Activated naive CD8-positive, alpha-beta T cell treated with anti-CD3 and anti-CD28 coated beads for 36 hours (primary cell): ENCODE measurements at regions not wholly inside any gene's neighbourhood (a gene's known extent, or its start where the extent isn't known, plus 50 kb on each side); places are given as distances from the start of the nearest gene placed in this dataset.

ENCODE experiments used
- DNase-seq: peaks from one replicate; pipeline ENCODE4 v3.0.0; 2021
- H3K27ac Mint-ChIP-seq: one replicate; pipeline ENCODE4 v1.8.0; 2022; ENCODE audit warnings: mild to moderate bottlenecking, moderate library complexity, mixed read lengths
- H3K27me3 Mint-ChIP-seq: one replicate; pipeline ENCODE4 v1.8.0; 2022; ENCODE audit warnings: mild to moderate bottlenecking, mixed read lengths
- H3K36me3 Mint-ChIP-seq: one replicate; pipeline ENCODE4 v1.8.0; 2021; ENCODE audit warnings: mild to moderate bottlenecking, mixed read lengths
- H3K4me1 Mint-ChIP-seq: one replicate; pipeline ENCODE4 v1.8.0; 2021; ENCODE audit warnings: mixed read lengths
- H3K4me3 Mint-ChIP-seq: one replicate; pipeline ENCODE4 v1.8.0; 2022; ENCODE audit warnings: mild to moderate bottlenecking, moderate library complexity, mixed read lengths
- H3K9me3 Mint-ChIP-seq: one replicate; pipeline ENCODE4 v1.8.0; 2022; ENCODE audit warnings: mixed read lengths

DNA sequence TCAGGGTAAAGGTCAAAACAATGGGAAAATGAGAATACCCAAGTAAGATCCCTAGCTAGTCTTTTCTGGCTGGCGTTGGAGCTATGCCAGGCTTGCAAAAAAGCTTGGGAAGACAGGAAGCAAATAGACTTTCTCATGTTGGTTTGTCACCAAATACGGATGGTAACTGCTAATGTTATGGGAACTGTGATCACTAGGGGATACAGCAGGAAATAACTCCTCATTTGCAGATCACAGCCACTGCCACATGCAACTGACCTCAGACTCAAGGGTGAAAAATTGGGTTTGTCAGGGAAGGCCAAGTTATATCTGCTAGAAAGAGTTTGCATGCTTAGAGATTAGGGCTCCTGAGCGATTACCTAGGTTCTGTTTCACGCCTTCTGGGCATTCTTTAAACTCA, 162.9 kb downstream of the NHLRC3 start:
- peaks cover 9% of the 10 kb centered on the region for H3K27me3 Mint-ChIP-seq
- H3K4me1 Mint-ChIP-seq: peaks cover 5% of the 10 kb centered on the region
- no peak overlapping the region for H3K4me3 Mint-ChIP-seq
- DNase-seq: no peak
- no peak overlapping the region for H3K27ac Mint-ChIP-seq
- no peaks in the 10 kb centered on the region for H3K36me3 Mint-ChIP-seq
- no peaks in the 10 kb centered on the region for H3K9me3 Mint-ChIP-seq

DNA sequence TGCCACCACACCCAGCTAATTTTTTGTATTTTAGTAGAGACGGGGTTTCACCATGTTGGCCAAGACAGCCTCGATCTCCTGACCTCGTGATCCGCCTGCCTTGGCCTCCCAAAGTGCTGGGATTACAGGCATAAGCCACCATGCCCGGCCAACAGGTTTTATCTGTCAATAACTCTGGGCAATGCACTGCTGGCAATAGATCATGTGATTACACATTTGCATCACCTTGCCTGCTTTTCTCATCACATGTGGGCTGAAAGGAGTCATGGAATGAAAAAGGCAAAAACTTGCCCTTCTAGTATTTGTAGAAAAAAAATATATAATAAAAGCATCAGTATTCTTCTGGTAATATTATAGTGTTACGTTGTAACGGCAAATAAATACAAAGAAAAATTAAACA, 164.5 kb downstream of the NHLRC3 start:
- no peaks in the 10 kb centered on the region for H3K9me3 Mint-ChIP-seq
- no peak overlapping the region for H3K27ac Mint-ChIP-seq
- H3K27me3 Mint-ChIP-seq: peaks cover 9% of the 10 kb centered on the region
- no peak for DNase-seq
- no peak overlapping the region for H3K4me3 Mint-ChIP-seq
- H3K36me3 Mint-ChIP-seq: peaks cover 1% of the 10 kb centered on the region
- H3K4me1 Mint-ChIP-seq: no peaks in the 10 kb centered on the region

GRCh38 chr13:39208636-39209035, 170.4 kb downstream of the NHLRC3 start:
- Mint-ChIP-seq H3K9me3 (no peaks in the 10 kb centered on the region), H3K27ac (no peak overlapping the region), H3K36me3 (peaks cover 1% of the 10 kb centered on the region), H3K27me3 (peaks cover 13% of the 10 kb centered on the region), H3K4me3 (no peak overlapping the region), H3K4me1 (no peaks in the 10 kb centered on the region)
- DNase-seq: no peak

DNA sequence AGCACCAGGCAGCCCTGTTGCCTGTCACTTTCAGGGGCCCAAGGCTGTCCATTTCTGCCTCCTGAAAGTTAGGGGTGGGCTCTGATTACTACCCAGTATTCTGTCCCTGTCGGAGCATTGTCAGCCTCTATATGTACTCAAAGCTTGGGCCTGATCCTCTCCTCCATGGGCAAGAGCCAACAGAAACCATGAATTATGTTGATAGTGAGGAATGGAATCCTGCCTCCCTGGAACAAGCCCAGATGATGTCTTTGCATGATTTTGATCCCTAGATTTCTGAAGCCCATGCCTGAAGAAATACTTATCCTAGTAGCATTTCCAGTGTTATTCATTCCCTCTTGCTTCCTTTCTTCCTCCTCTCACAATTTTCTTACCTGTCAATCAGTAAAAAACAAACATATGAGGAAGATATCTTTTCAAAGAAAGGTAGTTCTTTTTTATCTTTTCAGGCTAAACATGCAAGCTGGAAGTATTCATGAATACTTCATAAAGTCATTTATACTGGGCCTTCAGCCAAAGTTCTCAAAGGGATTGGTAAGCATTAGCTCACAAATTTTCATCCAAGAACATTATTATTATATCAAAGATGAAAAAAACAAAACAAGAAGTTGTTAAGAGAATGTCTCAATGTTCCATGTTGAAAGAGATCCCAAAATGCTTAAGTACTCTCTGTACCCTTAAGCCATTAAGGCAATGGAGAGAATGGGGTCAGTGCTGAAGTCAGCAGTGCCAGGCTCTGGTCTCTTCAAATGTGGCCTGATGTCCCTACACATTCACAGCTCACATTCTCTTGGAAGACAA, 171.7 kb downstream of the NHLRC3 start:
- Mint-ChIP-seq H3K4me1 (no peaks in the 10 kb centered on the region), H3K4me3 (no peak overlapping the region), H3K9me3 (no peaks in the 10 kb centered on the region), H3K27ac (no peak overlapping the region), H3K27me3 (peaks cover 8% of the 10 kb centered on the region), H3K36me3 (peaks cover 1% of the 10 kb centered on the region)
- no peak for DNase-seq

DNA sequence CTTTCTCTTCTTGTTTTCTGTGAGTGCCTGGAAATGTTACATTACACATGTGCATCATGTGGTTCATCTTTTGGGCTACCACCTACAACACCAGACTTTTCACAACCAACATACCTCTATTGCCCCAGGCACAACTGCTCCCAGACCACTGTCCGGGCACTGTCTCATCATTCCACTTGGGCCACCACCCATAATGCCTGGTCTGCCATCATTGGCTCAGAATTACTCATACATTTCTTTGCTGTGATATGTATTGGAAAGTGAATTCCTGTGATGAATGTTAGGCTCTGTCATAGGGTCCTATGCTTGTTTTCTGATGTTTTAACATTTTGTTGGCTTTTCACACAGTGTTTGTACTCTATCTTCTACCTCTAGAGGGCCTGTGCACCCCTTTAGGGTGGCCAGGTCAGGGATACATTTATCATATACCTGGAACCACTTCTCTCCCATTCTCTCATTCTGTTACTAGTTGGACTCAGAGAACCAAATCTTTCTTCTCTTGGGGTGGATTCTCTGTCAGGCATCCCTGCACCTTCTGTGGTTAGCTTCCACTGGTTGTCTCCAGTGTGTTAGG, 172.8 kb downstream of the NHLRC3 start:
- H3K27me3 Mint-ChIP-seq: peaks cover 12% of the 10 kb centered on the region
- H3K4me3 Mint-ChIP-seq: no peak overlapping the region
- no peaks in the 10 kb centered on the region for H3K9me3 Mint-ChIP-seq
- H3K4me1 Mint-ChIP-seq: no peaks in the 10 kb centered on the region
- H3K36me3 Mint-ChIP-seq: peaks cover 1% of the 10 kb centered on the region
- no peak for DNase-seq
- no peak overlapping the region for H3K27ac Mint-ChIP-seq

GRCh38 chr13:39215971-39216370, 177.7 kb downstream of the NHLRC3 start:
- DNase-seq: no peak
- H3K9me3 Mint-ChIP-seq: peaks cover 9% of the 10 kb centered on the region
- H3K4me1 Mint-ChIP-seq: no peaks in the 10 kb centered on the region
- H3K36me3 Mint-ChIP-seq: no peaks in the 10 kb centered on the region
- H3K27me3 Mint-ChIP-seq: peaks cover 10% of the 10 kb centered on the region
- H3K4me3 Mint-ChIP-seq: no peak overlapping the region
- no peak overlapping the region for H3K27ac Mint-ChIP-seq

GRCh38 chr13:39217471-39217870, 179.2 kb downstream of the NHLRC3 start:
- Mint-ChIP-seq H3K9me3 (peaks cover 9% of the 10 kb centered on the region), H3K4me1 (no peaks in the 10 kb centered on the region), H3K4me3 (no peak overlapping the region), H3K27ac (no peak overlapping the region), H3K27me3 (peaks cover 7% of the 10 kb centered on the region), H3K36me3 (no peaks in the 10 kb centered on the region)
- DNase-seq: no peak

DNA sequence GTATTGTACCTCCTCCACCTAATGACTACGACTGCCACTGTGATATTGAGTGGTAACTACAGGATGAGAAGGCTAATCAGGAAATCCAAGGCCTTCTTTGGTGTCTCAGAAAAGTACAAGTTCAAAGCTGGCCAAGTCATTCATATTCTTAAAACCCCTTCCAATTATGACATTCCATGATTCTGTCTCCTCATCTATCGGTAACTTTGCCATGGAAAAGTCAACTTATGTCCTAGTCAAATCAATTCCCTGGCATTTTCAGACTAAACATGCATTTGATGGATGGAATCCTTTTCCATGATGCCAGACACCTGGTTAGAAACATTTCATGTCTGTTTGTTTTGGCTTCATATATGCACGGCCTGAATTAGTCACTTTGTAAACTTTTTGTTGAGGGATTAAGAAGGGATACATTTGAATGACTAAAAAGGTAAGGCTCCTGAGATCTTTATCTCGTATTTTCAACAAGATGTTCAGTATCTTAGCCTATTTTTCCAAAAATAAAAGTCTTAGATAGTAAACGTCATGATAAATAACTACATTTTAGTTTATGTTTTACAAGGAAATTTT, 186.5 kb downstream of the NHLRC3 start:
- Mint-ChIP-seq H3K4me3 (no peak overlapping the region), H3K27me3 (peaks cover 10% of the 10 kb centered on the region), H3K27ac (no peak overlapping the region), H3K9me3 (peaks cover 12% of the 10 kb centered on the region), H3K36me3 (no peaks in the 10 kb centered on the region), H3K4me1 (no peaks in the 10 kb centered on the region)
- no peak for DNase-seq

DNA sequence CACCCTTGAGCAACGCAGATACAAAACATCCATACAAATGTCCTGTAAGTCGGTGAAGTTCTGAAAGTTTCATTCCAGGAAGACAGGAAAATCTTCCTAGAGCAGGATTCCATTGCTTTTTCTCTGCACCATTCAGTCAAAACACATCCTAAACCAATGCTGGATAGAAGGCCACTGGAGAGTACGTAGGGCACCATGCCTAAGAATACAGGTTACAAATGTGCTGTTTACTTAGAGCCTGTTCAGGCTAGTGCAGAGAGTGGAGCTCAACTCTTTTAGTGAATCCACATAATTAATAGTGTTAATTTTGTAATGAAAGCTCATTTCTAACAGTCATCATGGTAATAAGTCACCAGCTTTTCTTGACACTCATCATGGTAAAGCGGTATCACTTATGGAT, 187.6 kb downstream of the NHLRC3 start:
- Mint-ChIP-seq H3K4me3 (no peak overlapping the region), H3K27me3 (peaks cover 15% of the 10 kb centered on the region), H3K4me1 (no peaks in the 10 kb centered on the region), H3K9me3 (peaks cover 5% of the 10 kb centered on the region), H3K27ac (no peak overlapping the region), H3K36me3 (no peaks in the 10 kb centered on the region)
- no peak for DNase-seq

- Mint-ChIP-seq H3K4me1 (no peaks in the 10 kb centered on the region), H3K4me3 (no peak overlapping the region), H3K27me3 (peaks cover 15% of the 10 kb centered on the region), H3K9me3 (peaks cover 5% of the 10 kb centered on the region), H3K27ac (no peak overlapping the region), H3K36me3 (no peaks in the 10 kb centered on the region)
- no peak for DNase-seq
These were observed 188.1 kb downstream of the NHLRC3 start for GRCh38 chr13:39226359-39226758.

DNA sequence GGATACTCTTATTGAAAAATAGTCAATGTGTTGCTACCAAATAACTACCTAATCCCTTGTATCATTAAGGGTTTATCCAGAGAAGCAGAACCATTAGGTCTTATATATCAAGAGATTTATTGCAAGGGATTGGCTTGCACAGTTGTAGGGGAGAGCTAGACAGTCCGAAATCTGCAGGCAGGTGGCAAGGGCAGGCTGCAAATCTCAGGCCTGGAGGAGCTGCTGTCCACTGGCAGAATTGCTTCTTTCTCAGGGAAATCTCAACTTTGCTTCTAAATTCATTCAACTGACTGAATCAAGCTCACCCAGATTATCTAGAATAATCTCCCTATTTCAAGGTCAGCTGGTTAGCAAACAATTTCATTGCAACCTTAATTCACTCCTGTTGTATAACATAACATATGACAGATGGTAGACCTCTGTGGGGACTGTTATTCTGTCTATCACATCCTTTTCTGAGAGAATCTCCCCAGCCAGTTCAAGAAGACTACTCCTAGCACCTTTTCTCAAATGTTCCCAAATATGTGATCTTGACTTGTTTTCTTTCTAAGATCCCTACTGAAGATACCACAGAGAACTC, 194.2 kb downstream of the NHLRC3 start:
- Mint-ChIP-seq H3K9me3 (no peaks in the 10 kb centered on the region), H3K27ac (no peak overlapping the region), H3K4me3 (no peak overlapping the region), H3K36me3 (no peaks in the 10 kb centered on the region), H3K27me3 (peaks cover 30% of the 10 kb centered on the region), H3K4me1 (no peaks in the 10 kb centered on the region)
- DNase-seq: no peak

DNA sequence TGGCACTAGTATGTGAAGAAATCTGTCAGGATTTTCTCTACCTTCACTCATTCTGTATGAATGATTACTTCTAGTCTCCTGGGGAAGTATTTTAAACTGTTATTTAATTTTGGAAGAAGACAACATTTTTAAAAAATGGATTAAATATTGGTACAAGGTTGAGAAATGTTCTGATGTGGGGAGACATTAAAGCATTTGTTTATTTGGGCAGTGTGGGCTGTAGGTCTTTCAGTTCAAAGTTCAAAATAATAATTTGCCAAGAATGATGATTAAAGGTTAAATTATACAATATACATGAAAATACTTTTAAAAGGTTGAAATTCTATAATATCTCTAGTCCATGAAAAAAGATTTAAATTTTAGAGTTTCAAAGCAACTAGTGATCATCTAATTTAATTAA, 194.7 kb downstream of the NHLRC3 start:
- H3K36me3 Mint-ChIP-seq: no peaks in the 10 kb centered on the region
- no peaks in the 10 kb centered on the region for H3K9me3 Mint-ChIP-seq
- no peak overlapping the region for H3K27ac Mint-ChIP-seq
- peaks cover 34% of the 10 kb centered on the region for H3K27me3 Mint-ChIP-seq
- H3K4me3 Mint-ChIP-seq: no peak overlapping the region
- H3K4me1 Mint-ChIP-seq: no peaks in the 10 kb centered on the region
- no peak for DNase-seq

- Mint-ChIP-seq H3K4me3 (no peak overlapping the region), H3K9me3 (no peaks in the 10 kb centered on the region), H3K27me3 (peaks cover 40% of the 10 kb centered on the region), H3K36me3 (no peaks in the 10 kb centered on the region), H3K27ac (no peak overlapping the region), H3K4me1 (no peaks in the 10 kb centered on the region)
- DNase-seq: no peak
These were observed 195.3 kb downstream of the NHLRC3 start for GRCh38 chr13:39233519-39233918.

DNA sequence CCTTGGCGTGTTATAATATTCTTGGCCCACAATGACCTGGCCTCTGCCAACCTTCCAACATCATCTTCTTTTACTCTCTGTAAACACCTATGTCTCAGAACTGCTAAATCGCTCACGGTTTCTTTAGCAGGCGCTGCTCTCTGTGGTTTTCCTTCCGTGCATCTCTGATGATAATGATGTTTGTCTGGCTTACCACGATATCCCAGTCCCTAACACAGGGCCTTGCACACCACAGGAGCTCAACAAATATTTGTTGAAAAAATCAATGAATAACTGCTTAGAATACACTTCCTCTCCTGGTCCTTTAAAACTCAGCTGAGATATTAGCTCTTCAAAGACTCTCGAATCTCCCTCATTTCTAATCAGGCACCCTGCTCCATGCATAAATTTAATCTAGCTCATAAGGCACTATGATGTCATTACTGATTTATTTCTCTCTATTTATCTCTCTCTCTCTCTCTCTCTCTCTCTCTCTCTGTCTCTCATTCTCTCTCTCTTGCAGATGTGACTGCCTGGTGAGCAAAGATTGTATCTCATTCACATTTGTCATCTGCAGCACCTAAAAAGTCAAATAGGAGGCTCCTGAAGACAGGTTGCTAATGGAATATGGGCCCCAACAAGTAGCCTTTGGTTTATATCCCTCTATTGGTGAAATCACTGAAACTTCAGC, 206.4 kb downstream of the NHLRC3 start:
- no peaks in the 10 kb centered on the region for H3K4me1 Mint-ChIP-seq
- no peak overlapping the region for H3K27ac Mint-ChIP-seq
- H3K4me3 Mint-ChIP-seq: no peak overlapping the region
- DNase-seq: no peak
- peaks cover 17% of the 10 kb centered on the region for H3K27me3 Mint-ChIP-seq
- no peaks in the 10 kb centered on the region for H3K36me3 Mint-ChIP-seq
- no peaks in the 10 kb centered on the region for H3K9me3 Mint-ChIP-seq

DNA sequence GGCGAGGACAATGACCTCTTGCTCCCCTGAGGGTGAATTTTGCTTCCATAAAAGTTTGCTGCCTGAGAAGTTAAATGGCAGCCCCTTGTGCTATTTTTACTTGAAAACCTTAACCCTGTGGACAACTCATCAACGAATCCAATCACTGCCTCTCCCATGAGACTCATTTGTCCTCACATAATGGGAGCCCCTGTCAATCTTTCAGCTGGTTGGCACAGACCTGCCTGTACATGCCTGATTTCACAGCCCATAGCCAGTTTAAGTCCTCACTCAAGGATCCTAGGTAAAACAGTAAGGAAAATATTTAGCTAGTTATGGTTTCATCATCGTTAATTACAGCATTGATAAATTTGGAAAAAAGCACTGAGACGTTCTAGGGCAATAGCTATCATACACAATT, 207.4 kb downstream of the NHLRC3 start:
- no peak overlapping the region for H3K27ac Mint-ChIP-seq
- no peak overlapping the region for H3K4me3 Mint-ChIP-seq
- peaks cover 19% of the 10 kb centered on the region for H3K27me3 Mint-ChIP-seq
- no peaks in the 10 kb centered on the region for H3K9me3 Mint-ChIP-seq
- DNase-seq: no peak
- H3K36me3 Mint-ChIP-seq: no peaks in the 10 kb centered on the region
- no peaks in the 10 kb centered on the region for H3K4me1 Mint-ChIP-seq
